HCT116 (cell line): ENCODE measurements at regions not wholly inside any gene's neighbourhood (a gene's known extent, or its start where the extent isn't known, plus 50 kb on each side); places are given as distances from the start of the nearest gene placed in this dataset.

Source experiments
- CEBPB ChIP-seq: IDR thresholded peaks from 2 replicates; pipeline ENCODE4 v1.6.1; 2012; ENCODE audit warnings: low read depth
- CTCF ChIP-seq, 3 experiments: fragments of 200-600 bp in 1 of 3; sonication (generic) in 1 of 3; IDR thresholded peaks in 2 of 3; conservative IDR thresholded peaks in 1 of 3; 2 replicates each; pipeline ENCODE4 v1.5.1; 2012 to 2017; ENCODE audit warnings: low read depth in 2 of 3, low read length in 2 of 3, antibody characterized with exemption in 1 of 3, borderline replicate concordance in 1 of 3, control low read depth in 1 of 3, mild to moderate bottlenecking in 1 of 3, mixed read lengths in 1 of 3, mixed run types in 1 of 3, moderate library complexity in 1 of 3; ENCODE audit not compliant: insufficient read depth in 1 of 3
- POLR2AphosphoS5 ChIP-seq: IDR thresholded peaks from 2 replicates; pipeline ENCODE4 v1.6.1; 2011; ENCODE audit warnings: mild to moderate bottlenecking, low read depth, low read length, moderate library complexity
- SP1 ChIP-seq: IDR thresholded peaks from 2 replicates; pipeline ENCODE4 v1.6.1; 2012; ENCODE audit warnings: low read depth

DNA sequence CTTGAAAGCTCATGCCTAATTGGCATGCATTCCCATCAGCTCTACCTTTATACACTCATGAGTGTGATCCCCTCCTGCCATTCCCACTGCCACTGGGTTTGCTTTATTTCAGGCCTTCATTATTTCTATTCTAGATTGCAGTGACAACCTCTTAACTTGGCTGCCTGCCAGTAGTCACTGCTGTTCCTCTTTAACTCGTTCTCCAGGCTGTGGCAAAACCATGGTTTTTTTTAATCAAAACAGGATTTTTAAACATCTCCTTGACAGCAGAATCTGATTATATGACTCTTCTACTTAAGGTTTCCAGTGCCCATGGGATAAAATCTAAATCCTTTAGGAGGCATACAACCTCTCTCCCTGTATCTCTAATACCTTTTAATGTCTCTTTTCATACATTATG, 223.7 kb upstream of the PCDH15 start:
- TF ChIP-seq CEBPB (no peak), CTCF (IDR thresholded peaks at IDR 0.05 in 2 of 3, conservative IDR thresholded peaks at IDR 0.05 in 1 of 3; ENCODE audit: borderline replicate concordance in 1 of 3, insufficient read depth in 1 of 3, low read depth in 2 of 3, low read length in 2 of 3) (no peak), POLR2AphosphoS5 (no peak), SP1 (no peak)
